ENCODE measurements at regions not wholly inside any gene's neighbourhood (a gene's known extent, or its start where the extent isn't known, plus 50 kb on each side); places are given as distances from the start of the nearest gene placed in this dataset.

DNA sequence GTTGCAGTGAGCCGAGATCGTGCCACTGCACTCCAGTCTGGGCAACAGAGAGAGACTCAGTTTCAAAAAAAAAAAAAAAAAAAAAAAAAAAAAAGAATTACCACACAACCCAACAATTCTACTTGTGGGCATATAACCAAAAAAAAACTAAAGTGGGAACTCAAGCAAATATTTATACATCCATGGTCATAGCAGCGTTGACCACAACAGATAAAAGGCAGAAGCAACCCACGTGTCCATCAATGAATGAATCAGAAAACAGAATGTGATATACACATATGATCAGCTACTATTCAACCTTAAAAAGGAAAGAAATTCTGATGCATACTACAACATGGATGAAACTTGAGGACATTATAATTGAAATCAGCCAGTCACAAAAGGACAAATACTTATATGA is 179.3 kb upstream of the NEBL start:
- H3K4me3 ChIP-seq (ENCODE audit: insufficient read depth, low read depth, low read length, poor library complexity, severe bottlenecking) = no peak overlapping the region
- no peaks in the 10 kb centered on the region for H3K27me3 ChIP-seq (replicated peaks; ENCODE audit: control insufficient read depth, insufficient read depth, low read length, poor library complexity, severe bottlenecking)
- no peaks in the 10 kb centered on the region for H3K4me1 ChIP-seq (ENCODE audit: control insufficient read depth, insufficient read depth, low read length, poor library complexity, severe bottlenecking)
- H3K9me3 ChIP-seq (ENCODE audit: control insufficient read depth, low read length) = no peaks in the 10 kb centered on the region
- no peak for DNase-seq
- no peak overlapping the region for H3K27ac ChIP-seq (ENCODE audit: insufficient read depth, low read length, poor library complexity, severe bottlenecking)
- no peaks in the 10 kb centered on the region for H3K36me3 ChIP-seq (ENCODE audit: control insufficient read depth, insufficient read depth, low read length)

DNA sequence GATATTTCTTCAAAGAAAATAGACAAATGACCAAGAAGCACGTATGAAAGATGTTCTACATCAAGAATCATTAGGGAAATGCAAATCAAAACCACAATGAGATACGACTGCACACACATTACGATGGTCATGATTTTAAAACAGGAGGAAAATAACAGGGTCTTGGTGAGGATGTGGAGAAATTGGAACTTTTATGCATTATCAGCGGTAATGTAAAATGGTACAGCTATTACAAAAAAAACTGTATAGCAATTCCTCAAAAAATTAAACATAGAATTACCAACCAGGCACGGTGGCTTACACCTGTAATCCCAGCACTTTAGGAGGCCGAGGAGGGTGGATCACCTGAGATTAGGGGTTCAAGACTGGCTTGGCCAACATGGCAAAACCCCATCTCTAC is 178.8 kb upstream of the NEBL start:
- no peak overlapping the region for H3K4me3 ChIP-seq (ENCODE audit: insufficient read depth, low read depth, low read length, poor library complexity, severe bottlenecking)
- no peak overlapping the region for H3K27ac ChIP-seq (ENCODE audit: insufficient read depth, low read length, poor library complexity, severe bottlenecking)
- H3K9me3 ChIP-seq (ENCODE audit: control insufficient read depth, low read length) = no peaks in the 10 kb centered on the region
- H3K27me3 ChIP-seq (replicated peaks; ENCODE audit: control insufficient read depth, insufficient read depth, low read length, poor library complexity, severe bottlenecking) = no peaks in the 10 kb centered on the region
- DNase-seq = no peak
- H3K4me1 ChIP-seq (ENCODE audit: control insufficient read depth, insufficient read depth, low read length, poor library complexity, severe bottlenecking) = no peaks in the 10 kb centered on the region
- H3K36me3 ChIP-seq (ENCODE audit: control insufficient read depth, insufficient read depth, low read length) = no peaks in the 10 kb centered on the region

- no peaks in the 10 kb centered on the region for H3K9me3 ChIP-seq (ENCODE audit: control insufficient read depth, low read length)
- DNase-seq = no peak
These were observed 174.0 kb upstream of the NEBL start for GRCh38 chr10:21071001-21071673.

GRCh38 chr10:21069929-21070700 is 173.0 kb upstream of the NEBL start:
- Histone ChIP-seq H3K27me3 (replicated peaks; ENCODE audit: control insufficient read depth, insufficient read depth, low read length, poor library complexity, severe bottlenecking) (no peaks in the 10 kb centered on the region), H3K4me1 (ENCODE audit: control insufficient read depth, insufficient read depth, low read length, poor library complexity, severe bottlenecking) (no peaks in the 10 kb centered on the region), H3K36me3 (ENCODE audit: control insufficient read depth, insufficient read depth, low read length) (no peaks in the 10 kb centered on the region), H3K27ac (ENCODE audit: insufficient read depth, low read length, poor library complexity, severe bottlenecking) (no peak overlapping the region), H3K4me3 (ENCODE audit: insufficient read depth, low read depth, low read length, poor library complexity, severe bottlenecking) (no peak overlapping the region), H3K9me3 (ENCODE audit: control insufficient read depth, low read length) (no peaks in the 10 kb centered on the region)
- no peak for DNase-seq

More at GRCh38 chr10:21071001-21071673, 174.0 kb upstream of the NEBL start:
- H3K4me1 ChIP-seq (ENCODE audit: control insufficient read depth, insufficient read depth, low read length, poor library complexity, severe bottlenecking) = no peaks in the 10 kb centered on the region
- no peaks in the 10 kb centered on the region for H3K27me3 ChIP-seq (replicated peaks; ENCODE audit: control insufficient read depth, insufficient read depth, low read length, poor library complexity, severe bottlenecking)
- no peak overlapping the region for H3K4me3 ChIP-seq (ENCODE audit: insufficient read depth, low read depth, low read length, poor library complexity, severe bottlenecking)
- no peaks in the 10 kb centered on the region for H3K36me3 ChIP-seq (ENCODE audit: control insufficient read depth, insufficient read depth, low read length)
- no peak overlapping the region for H3K27ac ChIP-seq (ENCODE audit: insufficient read depth, low read length, poor library complexity, severe bottlenecking)

DNA sequence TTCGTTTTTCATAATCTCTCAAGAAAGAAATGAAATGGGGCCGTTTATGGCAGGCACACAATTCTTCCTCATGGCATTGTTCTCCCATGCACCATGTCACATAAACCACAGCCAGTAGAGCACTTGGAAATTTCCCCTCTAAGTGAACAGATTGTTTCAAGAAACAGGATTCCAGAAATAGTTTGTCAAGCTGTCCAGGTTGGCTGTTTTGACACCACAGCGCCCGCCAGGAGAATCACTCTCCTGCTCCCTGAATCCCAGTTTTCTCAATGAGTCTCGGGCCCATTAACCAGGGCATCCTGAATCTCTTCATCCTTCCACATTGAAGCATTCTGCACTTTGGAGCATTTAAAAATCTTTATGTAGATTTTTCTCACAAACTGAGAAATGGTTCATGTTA is 172.2 kb upstream of the NEBL start:
- Histone ChIP-seq H3K27ac (ENCODE audit: insufficient read depth, low read length, poor library complexity, severe bottlenecking) (no peak overlapping the region), H3K36me3 (ENCODE audit: control insufficient read depth, insufficient read depth, low read length) (no peaks in the 10 kb centered on the region), H3K27me3 (replicated peaks; ENCODE audit: control insufficient read depth, insufficient read depth, low read length, poor library complexity, severe bottlenecking) (no peaks in the 10 kb centered on the region), H3K4me3 (ENCODE audit: insufficient read depth, low read depth, low read length, poor library complexity, severe bottlenecking) (no peak overlapping the region), H3K4me1 (ENCODE audit: control insufficient read depth, insufficient read depth, low read length, poor library complexity, severe bottlenecking) (no peaks in the 10 kb centered on the region), H3K9me3 (ENCODE audit: control insufficient read depth, low read length) (no peaks in the 10 kb centered on the region)
- DNase-seq = no peak

DNA sequence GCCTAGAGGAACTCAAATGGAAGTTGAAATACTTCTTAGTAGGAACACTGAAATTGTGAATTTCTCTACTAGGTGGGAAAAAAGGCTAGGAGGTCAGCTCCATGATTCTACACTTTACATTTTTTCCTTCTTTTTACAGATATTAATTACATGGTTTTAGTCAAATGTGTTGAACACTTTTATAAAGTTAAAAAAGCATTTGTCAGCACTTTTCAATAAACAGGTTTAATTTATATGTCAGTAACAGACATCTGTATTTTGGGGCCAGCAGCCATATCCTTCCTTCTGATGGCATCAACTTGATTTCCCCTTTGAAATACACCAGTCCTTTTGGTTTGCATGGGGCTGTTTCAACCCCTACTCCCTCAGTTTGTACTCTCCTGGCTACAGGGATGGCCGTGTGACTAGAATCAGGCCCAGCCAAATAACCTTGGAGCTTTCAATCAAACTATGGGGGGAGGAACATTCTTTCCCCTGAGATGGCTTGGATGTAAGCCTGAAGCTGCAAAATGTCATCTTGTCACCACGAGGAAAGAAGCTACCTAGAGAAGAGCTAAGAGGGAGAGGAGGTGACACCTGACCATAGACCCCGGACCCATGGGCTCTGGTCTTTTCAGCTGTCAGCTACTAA is 171.0 kb upstream of the NEBL start:
- H3K27ac ChIP-seq (ENCODE audit: insufficient read depth, low read length, poor library complexity, severe bottlenecking) = no peak overlapping the region
- H3K27me3 ChIP-seq (replicated peaks; ENCODE audit: control insufficient read depth, insufficient read depth, low read length, poor library complexity, severe bottlenecking) = no peaks in the 10 kb centered on the region
- no peaks in the 10 kb centered on the region for H3K9me3 ChIP-seq (ENCODE audit: control insufficient read depth, low read length)
- H3K4me3 ChIP-seq (ENCODE audit: insufficient read depth, low read depth, low read length, poor library complexity, severe bottlenecking) = no peak overlapping the region
- no peaks in the 10 kb centered on the region for H3K4me1 ChIP-seq (ENCODE audit: control insufficient read depth, insufficient read depth, low read length, poor library complexity, severe bottlenecking)
- no peak for DNase-seq
- H3K36me3 ChIP-seq (ENCODE audit: control insufficient read depth, insufficient read depth, low read length) = no peaks in the 10 kb centered on the region

DNA sequence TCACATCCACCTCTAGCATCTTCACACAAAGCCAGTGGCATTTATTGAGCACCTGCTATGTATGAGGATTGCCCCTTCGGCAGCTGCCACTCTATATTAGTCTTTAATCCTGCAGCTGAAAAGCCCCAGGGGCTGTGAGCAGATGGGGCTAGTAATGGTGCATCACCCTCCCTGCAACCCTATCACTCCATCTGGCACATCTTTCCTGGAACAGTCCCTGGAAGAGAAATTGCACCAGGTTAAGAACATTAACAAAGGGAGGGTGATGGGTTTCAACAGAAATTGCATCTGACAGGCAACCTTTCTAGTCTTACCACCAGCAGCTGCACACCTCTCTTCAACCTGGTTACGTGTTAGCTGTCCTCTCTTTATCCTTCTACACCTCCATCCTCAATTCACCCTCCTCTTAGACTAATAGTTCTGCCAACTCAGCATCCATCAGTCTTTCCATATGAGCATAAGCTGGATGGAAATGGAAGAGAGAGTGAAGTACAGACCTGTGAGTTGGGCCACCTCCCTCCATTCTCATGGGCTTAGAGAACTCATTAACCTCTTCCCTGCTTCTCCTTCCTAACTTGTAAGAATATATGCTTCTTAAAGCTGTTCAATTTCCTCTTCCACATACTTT is 168.6 kb upstream of the NEBL start:
- no peak overlapping the region for H3K27ac ChIP-seq (ENCODE audit: insufficient read depth, low read length, poor library complexity, severe bottlenecking)
- no peaks in the 10 kb centered on the region for H3K9me3 ChIP-seq (ENCODE audit: control insufficient read depth, low read length)
- no peaks in the 10 kb centered on the region for H3K27me3 ChIP-seq (replicated peaks; ENCODE audit: control insufficient read depth, insufficient read depth, low read length, poor library complexity, severe bottlenecking)
- DNase-seq = no peak
- no peak overlapping the region for H3K4me3 ChIP-seq (ENCODE audit: insufficient read depth, low read depth, low read length, poor library complexity, severe bottlenecking)
- H3K4me1 ChIP-seq (ENCODE audit: control insufficient read depth, insufficient read depth, low read length, poor library complexity, severe bottlenecking) = no peaks in the 10 kb centered on the region
- H3K36me3 ChIP-seq (ENCODE audit: control insufficient read depth, insufficient read depth, low read length) = no peaks in the 10 kb centered on the region

DNA sequence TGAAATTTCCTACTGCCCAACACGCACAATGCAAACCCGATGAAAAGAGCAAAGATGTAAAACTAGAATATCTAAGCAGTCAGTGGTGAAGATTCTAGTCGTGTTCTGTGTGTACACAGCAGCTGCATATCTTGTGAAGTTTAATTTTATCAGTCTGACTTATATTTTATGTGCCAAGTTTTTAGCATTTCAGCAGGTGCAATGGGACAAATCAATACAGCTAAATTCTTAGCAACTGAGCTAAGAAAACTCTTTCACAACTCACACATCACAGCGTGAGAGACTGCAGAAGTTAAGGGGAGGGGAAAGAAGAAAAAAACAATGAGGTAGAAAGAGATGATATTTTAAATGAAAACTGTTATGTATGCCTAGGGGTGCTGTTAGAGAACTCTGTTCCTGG is 164.9 kb upstream of the NEBL start:
- Histone ChIP-seq H3K36me3 (ENCODE audit: control insufficient read depth, insufficient read depth, low read length) (no peaks in the 10 kb centered on the region), H3K27ac (ENCODE audit: insufficient read depth, low read length, poor library complexity, severe bottlenecking) (no peak overlapping the region), H3K4me1 (ENCODE audit: control insufficient read depth, insufficient read depth, low read length, poor library complexity, severe bottlenecking) (no peaks in the 10 kb centered on the region), H3K9me3 (ENCODE audit: control insufficient read depth, low read length) (no peaks in the 10 kb centered on the region), H3K27me3 (replicated peaks; ENCODE audit: control insufficient read depth, insufficient read depth, low read length, poor library complexity, severe bottlenecking) (no peaks in the 10 kb centered on the region), H3K4me3 (ENCODE audit: insufficient read depth, low read depth, low read length, poor library complexity, severe bottlenecking) (no peak overlapping the region)
- DNase-seq = no peak

GRCh38 chr10:21061184-21061583 is 164.1 kb upstream of the NEBL start:
- Histone ChIP-seq H3K9me3 (ENCODE audit: control insufficient read depth, low read length) (no peaks in the 10 kb centered on the region), H3K36me3 (ENCODE audit: control insufficient read depth, insufficient read depth, low read length) (no peaks in the 10 kb centered on the region), H3K4me3 (ENCODE audit: insufficient read depth, low read depth, low read length, poor library complexity, severe bottlenecking) (no peak overlapping the region), H3K27ac (ENCODE audit: insufficient read depth, low read length, poor library complexity, severe bottlenecking) (no peak overlapping the region), H3K4me1 (ENCODE audit: control insufficient read depth, insufficient read depth, low read length, poor library complexity, severe bottlenecking) (no peaks in the 10 kb centered on the region), H3K27me3 (replicated peaks; ENCODE audit: control insufficient read depth, insufficient read depth, low read length, poor library complexity, severe bottlenecking) (no peaks in the 10 kb centered on the region)
- no peak for DNase-seq

GRCh38 chr10:21060626-21061025 is 163.5 kb upstream of the NEBL start:
- Histone ChIP-seq H3K4me3 (ENCODE audit: insufficient read depth, low read depth, low read length, poor library complexity, severe bottlenecking) (no peak overlapping the region), H3K27me3 (replicated peaks; ENCODE audit: control insufficient read depth, insufficient read depth, low read length, poor library complexity, severe bottlenecking) (no peaks in the 10 kb centered on the region), H3K36me3 (ENCODE audit: control insufficient read depth, insufficient read depth, low read length) (no peaks in the 10 kb centered on the region), H3K4me1 (ENCODE audit: control insufficient read depth, insufficient read depth, low read length, poor library complexity, severe bottlenecking) (no peaks in the 10 kb centered on the region), H3K27ac (ENCODE audit: insufficient read depth, low read length, poor library complexity, severe bottlenecking) (no peak overlapping the region), H3K9me3 (ENCODE audit: control insufficient read depth, low read length) (no peaks in the 10 kb centered on the region)
- no peak for DNase-seq
